GM18505 (cell line): ENCODE measurements at regions not wholly inside any gene's neighbourhood (a gene's known extent, or its start where the extent isn't known, plus 50 kb on each side); places are given as distances from the start of the nearest gene placed in this dataset.

Experiments
- ATAC-seq: cut with Tn5 transposase; IDR thresholded peaks from one replicate; pipeline ENCODE4 v1.9.1; 2021; ENCODE audit not compliant: unreplicated experiment
- POLR2A ChIP-seq: IDR thresholded peaks from 4 replicates; pipeline ENCODE4 v1.6.1; 2011; ENCODE audit warnings: borderline replicate concordance; ENCODE audit not compliant: insufficient read depth, insufficient read length; ENCODE audit errors: extremely low read depth

GRCh38 chr13:68047889-68048288 is 817.8 kb upstream of the PCDH9 start:
- no peak for TF ChIP-seq POLR2A
- ATAC-seq, result no peak

- no peak for ATAC-seq
- TF ChIP-seq POLR2A, result no peak
Observed at GRCh38 chr13:68046903-68047302, 816.8 kb upstream of the PCDH9 start.

GRCh38 chr13:68030152-68030809 is 800.1 kb upstream of the PCDH9 start:
- no peak for TF ChIP-seq POLR2A
- ATAC-seq, result peak; percentile 44

GRCh38 chr13:68028701-68029100 is 798.6 kb upstream of the PCDH9 start:
- ATAC-seq, result no peak

GRCh38 chr13:68027306-68027705 is 797.2 kb upstream of the PCDH9 start:
- TF ChIP-seq POLR2A, result no peak
- ATAC-seq, result no peak

More at GRCh38 chr13:68028701-68029100, 798.6 kb upstream of the PCDH9 start:
- no peak for TF ChIP-seq POLR2A

GRCh38 chr13:68026077-68026476 is 795.9 kb upstream of the PCDH9 start:
- no peak for TF ChIP-seq POLR2A
- ATAC-seq, result no peak

- no peak for ATAC-seq
- no peak for TF ChIP-seq POLR2A
Observed at GRCh38 chr13:68025604-68026003, 795.5 kb upstream of the PCDH9 start.

- ATAC-seq, result no peak
- TF ChIP-seq POLR2A, result no peak
Observed at GRCh38 chr13:68023838-68024581, 793.9 kb upstream of the PCDH9 start.

GRCh38 chr13:68019901-68020300 is 789.8 kb upstream of the PCDH9 start:
- no peak for ATAC-seq
- TF ChIP-seq POLR2A, result no peak

- no peak for ATAC-seq
- TF ChIP-seq POLR2A, result no peak
Observed at GRCh38 chr13:68009546-68009945, 779.4 kb upstream of the PCDH9 start.

GRCh38 chr13:68007576-68007975 is 777.4 kb upstream of the PCDH9 start:
- TF ChIP-seq POLR2A, result no peak
- no peak for ATAC-seq

GRCh38 chr13:67996101-67996500 is 766.0 kb upstream of the PCDH9 start:
- ATAC-seq, result no peak
- TF ChIP-seq POLR2A, result no peak

GRCh38 chr13:67990868-67991267 is 760.7 kb upstream of the PCDH9 start:
- no peak for ATAC-seq
- TF ChIP-seq POLR2A, result no peak

- no peak for TF ChIP-seq POLR2A
- ATAC-seq, result no peak
Observed at GRCh38 chr13:67986234-67986633, 756.1 kb upstream of the PCDH9 start.
